GM12878 (cell line): ENCODE measurements at regions not wholly inside any gene's neighbourhood (a gene's known extent, or its start where the extent isn't known, plus 50 kb on each side); places are given as distances from the start of the nearest gene placed in this dataset.

Source experiments
- ATAC-seq: fragments of 200-7000 bp; cut with Tn5 transposase; 3 replicates; pipeline ENCODE4 v1.9.1; 2020; ENCODE audit warnings: mild to moderate bottlenecking, moderate library complexity
- BruUV-seq: library from RNA; stranded (reverse); fragments of 400-500 nt; replicated peaks from 2 replicates; lab custom pipeline; 2021; lab: Mats Ljungman, UMichigan
- CTCF ChIA-PET: fragments of 300-600 bp; sonication (Branson Sonifier 250); formaldehyde crosslinking; extraction: SDS; loops from one replicate; lab custom pipeline; 2021; ENCODE audit warnings: inconsistent platforms; lab: Yijun Ruan, JAX
- POLR2A ChIA-PET: fragments of 350-600 bp; formaldehyde crosslinking; extraction: SDS; loops from one replicate; lab custom pipeline; 2021; ENCODE audit warnings: inconsistent platforms; lab: Charles Lee
- RAD21 ChIA-PET: fragments of 300-600 bp; sonication (Branson Sonifier 250); formaldehyde crosslinking; loops from one replicate; lab custom pipeline; 2023; ENCODE audit warnings: antibody characterized with exemption; ENCODE audit not compliant: unreplicated experiment; lab: Charles Lee
- SMC1A ChIA-PET: fragments of 300-600 bp; sonication (Branson Sonifier 250); formaldehyde crosslinking; loops from one replicate; lab custom pipeline; 2023; ENCODE audit not compliant: unreplicated experiment, uncharacterized antibody; lab: Charles Lee
- DNase-seq: peaks from one replicate; pipeline ENCODE4 v3.0.0-alpha.2; 2011; ENCODE audit warnings: low read depth, low spot score
- FAIRE-seq: peaks from 3 replicates; lab custom pipeline; 2011; peaks lifted over from hg19 to GRCh38; lab: Jason Lieb, UNC
- H2AFZ ChIP-seq: 2 replicates; pipeline ENCODE4 v1.6.0; 2011; ENCODE audit warnings: low read depth, low read length, control low read depth; ENCODE audit not compliant: control insufficient read depth
- H3K27ac ChIP-seq: 2 replicates; pipeline ENCODE4 v1.5.1; 2011; ENCODE audit warnings: control low read depth; ENCODE audit not compliant: control insufficient read depth, insufficient read depth
- H3K27me3 ChIP-seq, 2 experiments: replicated peaks in 1 of 2; 2 replicates each; pipeline versions ENCODE4 v1.6.0 to v1.6.1; 2011; ENCODE audit warnings: low read length in 1 of 2; ENCODE audit not compliant: control insufficient read depth in 2 of 2, insufficient read depth in 2 of 2
- H3K36me3 ChIP-seq, 2 experiments: 2 replicates each; pipeline ENCODE4 v1.5.1; 2011; ENCODE audit warnings: low read length in 1 of 2; ENCODE audit not compliant: control insufficient read depth in 2 of 2, insufficient read depth in 2 of 2
- H3K4me1 ChIP-seq: 2 replicates; pipeline ENCODE4 v1.6.1; 2011; ENCODE audit warnings: mild to moderate bottlenecking, low read length, moderate library complexity, mixed read lengths; ENCODE audit not compliant: control insufficient read depth, insufficient read depth
- H3K4me2 ChIP-seq: 2 replicates; pipeline ENCODE4 v1.6.0; 2011; ENCODE audit warnings: control low read depth; ENCODE audit not compliant: control insufficient read depth, insufficient read depth
- H3K4me3 ChIP-seq: fragments of 200-600 bp; sonication (generic); 2 replicates; pipeline ENCODE4 v1.5.1; 2016
- H3K79me2 ChIP-seq: 2 replicates; pipeline ENCODE4 v1.6.0; 2011; ENCODE audit warnings: low read length; ENCODE audit not compliant: control insufficient read depth, insufficient read depth
- H3K9ac ChIP-seq: 2 replicates; pipeline ENCODE4 v1.8.0; 2011; ENCODE audit warnings: low read length, control low read depth, mixed read lengths; ENCODE audit not compliant: control insufficient read depth, insufficient read depth
- H3K9me3 ChIP-seq: replicated peaks from 3 replicates; pipeline ENCODE4 v1.5.1; 2011; ENCODE audit warnings: mild to moderate bottlenecking, low read length; ENCODE audit not compliant: control insufficient read depth, insufficient read depth
- H4K20me1 ChIP-seq: 2 replicates; pipeline ENCODE4 v1.6.0; 2011; ENCODE audit not compliant: control insufficient read depth, insufficient read depth
- HDGF ChIP-seq: fragments of 450-650 bp; IDR thresholded peaks from 2 replicates; pipeline ENCODE4 v1.6.1; 2016; ENCODE audit warnings: antibody characterized with exemption
- NBN ChIP-seq: fragments of 450-650 bp; IDR thresholded peaks from 2 replicates; pipeline ENCODE4 v1.6.1; 2016
- NR2C2 ChIP-seq: IDR thresholded peaks from 2 replicates; pipeline ENCODE4 v1.6.1; 2011; ENCODE audit warnings: borderline replicate concordance, low read depth; ENCODE audit not compliant: control insufficient read depth, insufficient read length
- PRDM15 ChIP-seq: fragments of 450-650 bp; formaldehyde crosslinking; IDR thresholded peaks from 2 replicates; pipeline ENCODE4 v1.4.0; 2020; ENCODE audit warnings: mild to moderate bottlenecking, moderate library complexity
- SMARCA5 ChIP-seq: fragments of 450-650 bp; IDR thresholded peaks from 2 replicates; pipeline ENCODE4 v1.6.1; 2017; ENCODE audit warnings: mild to moderate bottlenecking
- SUZ12 ChIP-seq: fragments of 200-600 bp; sonication (generic); IDR thresholded peaks from one replicate; pipeline ENCODE4 v1.6.1; 2018; ENCODE audit warnings: antibody characterized with exemption, mild to moderate bottlenecking; ENCODE audit not compliant: unreplicated experiment
- USF1 ChIP-seq: IDR thresholded peaks from 2 replicates; pipeline ENCODE4 v1.6.1; 2011; ENCODE audit warnings: borderline replicate concordance, low read depth, mild to moderate bottlenecking, moderate library complexity, mixed read lengths, low read length; ENCODE audit not compliant: insufficient read depth; ENCODE audit errors: extremely low read length
- ZZZ3 ChIP-seq: IDR thresholded peaks from 2 replicates; pipeline ENCODE4 v1.6.1; 2011; ENCODE audit warnings: low read depth; ENCODE audit not compliant: control insufficient read depth, insufficient read length
- WGBS: methylation state at CpG from one replicate; pipeline ENCODE4 v1.1.6; 2016; ENCODE audit warnings: low lambda C conversion rate; ENCODE audit not compliant: insufficient replicate concordance, insufficient coverage; ENCODE audit errors: missing lambda C conversion rate; 5-methylcytosine and 5-hydroxymethylcytosine counted together
- in situ Hi-C: fragments of 300-500 bp; cut with MboI; formaldehyde crosslinking; loops from 9 replicates; pipeline ENCODE4 v1.14.3; 2018; ENCODE audit warnings: mixed read lengths
- intact Hi-C: fragments of 100-400 bp; cut with micrococcal nuclease; formaldehyde crosslinking; loops from one replicate; pipeline ENCODE4 v1.14.2; 2022; ENCODE audit not compliant: unreplicated experiment

GRCh38 chr1:47687631-47688460, 250.0 kb downstream of the FOXD2 start:
- ATAC-seq, result no peak
- no peak for DNase-seq
- Histone ChIP-seq H3K4me2 (no peak overlapping the region), H3K36me3 (no peaks in the 10 kb centered on the region), H3K4me3 (no peak overlapping the region), H3K4me1 (no peaks in the 10 kb centered on the region), H4K20me1 (no peaks in the 10 kb centered on the region), H3K79me2 (no peaks in the 10 kb centered on the region), H2AFZ (no peak overlapping the region), H3K27ac (no peak overlapping the region), H3K9me3 (no peaks in the 10 kb centered on the region), H3K9ac (no peak overlapping the region), H3K27me3 (no peaks in the 10 kb centered on the region; a peak in 3 of 4 replicates)
- ChIA-PET CTCF (no interaction called here), RAD21 (no interaction called here), SMC1A (no interaction called here), POLR2A (no interaction called here)
- no peak for FAIRE-seq
- 20% methylated on average over 21 of the region's 24 CpGs for WGBS
- intact Hi-C loops (no loop called here), in situ Hi-C loops (no loop called here)
- no peak for TF ChIP-seq SUZ12
- TF ChIP-seq USF1, result no peak
- TF ChIP-seq NR2C2, result no peak
- no peak for TF ChIP-seq NBN
- TF ChIP-seq PRDM15 (CRISPR knock-in tag), result no peak
- no peak for TF ChIP-seq SMARCA5
- TF ChIP-seq ZZZ3, result no peak
- no peak for TF ChIP-seq HDGF
- BruUV-seq, result no TSS peak
